ENCODE measurements at regions not wholly inside any gene's neighbourhood (a gene's known extent, or its start where the extent isn't known, plus 50 kb on each side); places are given as distances from the start of the nearest gene placed in this dataset.

DNA sequence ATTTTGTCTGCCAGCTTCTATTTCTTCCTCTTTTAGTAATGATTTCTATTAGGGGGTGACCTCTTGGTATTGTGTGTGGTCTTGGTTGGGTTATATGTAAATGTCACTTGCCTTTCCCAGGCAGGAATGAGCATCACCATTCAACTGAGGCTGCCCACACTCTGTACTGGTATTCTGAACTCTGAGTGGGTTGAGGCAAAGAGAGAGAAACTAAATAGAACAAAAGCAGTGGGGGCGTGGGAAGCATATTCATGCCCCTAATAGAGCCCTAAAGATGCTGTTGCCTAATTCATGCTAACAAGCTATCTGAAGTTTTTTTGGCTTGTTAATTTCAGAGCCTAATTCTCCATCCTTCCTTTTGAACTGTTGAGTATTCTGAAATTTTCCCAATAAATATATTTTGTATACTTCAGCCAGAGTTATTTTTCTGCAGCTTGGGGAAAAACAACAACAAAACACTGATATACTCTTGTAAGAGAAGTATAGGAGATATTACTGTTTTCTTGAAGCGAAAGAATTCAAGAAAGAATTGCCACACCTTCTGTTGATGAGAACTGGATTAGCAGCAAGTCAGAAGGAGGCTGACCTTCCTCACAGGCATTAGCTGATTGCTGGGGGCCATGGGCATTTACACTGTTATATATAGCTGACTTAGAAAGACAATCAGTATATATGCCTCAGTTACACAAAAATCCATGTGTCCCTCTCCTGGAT is 315.8 kb upstream of the KLF12 start:
- no peak for DNase-seq

DNA sequence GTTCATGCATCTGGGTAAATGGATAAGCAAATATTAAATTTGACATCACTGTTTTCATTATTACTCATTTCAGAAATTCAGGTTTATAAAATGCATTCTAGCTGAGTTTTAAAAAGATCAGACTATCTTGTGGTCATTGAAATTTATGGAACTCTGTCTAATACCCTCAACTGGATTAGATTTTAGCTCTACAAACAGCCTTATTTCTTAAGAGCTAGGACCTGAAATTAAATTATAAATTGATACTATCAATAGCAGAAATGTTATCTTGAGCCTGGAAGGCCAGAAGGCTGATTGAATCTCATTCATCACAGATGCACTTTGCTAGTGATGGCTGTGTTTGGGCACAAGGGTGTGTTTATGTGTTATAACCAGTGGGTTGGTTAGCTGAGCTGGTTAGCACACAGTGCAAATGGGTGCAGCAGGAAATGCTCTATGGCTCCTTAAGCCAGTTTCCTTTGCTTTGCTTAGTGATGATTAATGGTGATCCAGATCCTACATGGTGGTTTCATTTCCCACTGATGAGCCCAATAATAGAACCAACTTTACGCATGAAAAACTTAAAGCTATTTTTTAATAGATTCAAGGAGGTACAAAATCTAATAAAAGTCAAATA is 310.8 kb upstream of the KLF12 start:
- no peak for DNase-seq

DNA sequence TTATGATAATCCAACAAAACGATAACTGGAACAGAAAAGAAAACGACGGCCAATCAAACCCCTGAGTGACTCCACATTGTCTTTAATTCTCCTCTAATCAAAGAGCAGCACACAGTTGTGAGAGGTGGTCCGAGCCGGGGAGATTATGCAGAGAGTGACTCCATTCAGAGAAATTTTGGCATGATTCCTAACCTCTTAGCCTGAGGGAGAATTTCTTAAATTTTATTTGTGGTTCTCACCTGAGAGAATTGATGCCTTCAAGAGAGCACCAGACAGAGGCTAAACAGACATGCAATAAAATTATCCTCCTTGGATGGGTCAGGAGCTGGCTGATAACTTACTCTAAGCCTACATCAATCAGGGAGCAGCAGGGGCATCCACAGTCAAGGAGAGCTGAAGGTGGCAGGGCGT is 310.0 kb upstream of the KLF12 start:
- no peak for DNase-seq

DNA sequence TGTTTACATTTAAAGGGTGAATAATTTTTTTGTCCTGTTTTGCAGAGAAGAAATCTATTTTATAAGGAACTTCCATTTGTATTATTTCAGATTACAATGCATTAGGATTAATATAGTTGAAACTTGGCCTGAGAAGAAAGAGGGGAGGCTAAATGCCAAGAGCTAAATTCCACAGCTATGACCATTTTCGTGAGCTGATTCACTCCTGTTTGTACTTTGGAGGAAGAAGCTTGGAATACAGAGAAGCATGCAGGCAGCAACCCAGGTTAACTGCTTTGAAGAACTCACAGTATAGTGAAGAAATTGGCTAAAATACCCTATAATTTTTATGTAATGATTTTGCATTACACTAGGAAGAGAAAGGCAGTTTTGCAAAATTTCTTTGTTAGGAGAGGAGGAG is 309.4 kb upstream of the KLF12 start:
- no peak for DNase-seq

DNA sequence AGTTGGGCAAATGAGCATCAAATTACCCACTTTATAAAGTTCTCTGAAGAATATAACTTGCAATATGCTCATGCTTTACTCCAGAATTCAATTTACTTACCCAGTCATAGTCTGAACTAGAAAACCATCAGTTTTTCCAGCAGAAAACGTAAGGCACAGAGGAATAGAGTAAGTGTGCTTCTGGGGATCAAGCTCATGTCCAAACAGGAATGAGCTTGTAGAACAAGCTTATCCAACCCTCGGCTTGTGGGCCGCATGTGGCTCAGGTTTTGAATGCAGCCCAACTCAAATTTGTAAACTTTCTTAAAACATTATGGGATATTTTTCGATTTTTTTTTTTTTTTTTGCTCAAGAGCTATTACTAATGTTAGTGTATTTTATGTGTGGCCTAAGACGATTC is 308.5 kb upstream of the KLF12 start:
- no peak for DNase-seq

DNA sequence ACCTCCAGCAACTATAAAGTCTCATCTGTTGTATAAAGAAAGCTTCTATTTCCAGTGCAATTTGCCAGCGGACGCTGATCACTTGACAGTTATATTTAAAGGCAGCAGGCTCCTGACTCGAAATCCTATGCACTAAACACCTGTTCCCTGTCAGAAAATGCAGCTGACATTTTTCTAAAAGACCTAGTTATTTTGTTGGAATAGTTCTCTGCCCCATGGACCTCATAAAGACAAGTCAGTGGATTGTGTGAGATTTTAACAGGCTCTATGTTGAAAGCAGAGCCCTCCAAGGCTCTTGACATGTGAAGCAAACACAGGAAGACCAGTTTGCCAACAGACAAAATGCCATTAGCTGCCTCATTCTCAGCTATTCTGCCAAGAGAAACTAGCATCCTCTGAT is 304.7 kb upstream of the KLF12 start:
- no peak for DNase-seq

DNA sequence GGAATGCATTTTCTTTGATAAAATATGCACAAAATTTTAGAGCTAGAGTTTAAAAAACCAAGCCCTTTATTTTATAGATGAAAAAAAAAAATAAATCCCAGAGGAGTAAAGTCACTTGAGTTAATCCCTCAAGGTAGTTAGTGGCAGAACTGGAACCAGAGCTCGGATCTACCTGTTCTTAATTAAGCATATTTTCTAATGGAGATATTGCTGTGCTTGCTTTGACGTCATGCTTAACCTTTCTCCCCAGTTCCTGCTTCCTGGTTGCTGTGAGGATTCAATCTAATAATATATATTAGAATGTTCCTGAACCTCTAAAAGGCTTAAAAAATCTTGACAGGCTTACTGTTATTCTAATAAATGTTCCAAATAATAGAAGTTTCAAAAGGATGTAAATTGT is 300.6 kb upstream of the KLF12 start:
- DNase-seq, result no peak

DNA sequence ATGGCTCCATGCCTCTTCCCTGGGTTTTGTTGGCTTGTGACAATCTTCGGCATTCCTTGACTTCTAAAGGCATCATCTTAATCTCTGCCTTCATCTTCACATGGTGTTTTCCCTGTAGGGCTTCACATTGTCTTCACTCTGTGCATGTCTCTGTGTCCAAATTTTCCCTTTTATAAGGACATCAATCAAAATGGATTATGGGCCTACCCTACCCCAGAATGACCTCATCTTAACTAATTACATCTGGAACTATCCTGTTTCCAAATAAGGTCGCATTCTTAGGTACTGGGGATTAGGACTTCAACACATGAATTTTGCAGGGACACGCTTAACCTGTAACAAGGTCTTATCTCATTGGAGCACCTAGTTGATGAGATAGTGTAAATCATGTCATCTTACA is 290.3 kb upstream of the KLF12 start:
- DNase-seq, result no peak

DNA sequence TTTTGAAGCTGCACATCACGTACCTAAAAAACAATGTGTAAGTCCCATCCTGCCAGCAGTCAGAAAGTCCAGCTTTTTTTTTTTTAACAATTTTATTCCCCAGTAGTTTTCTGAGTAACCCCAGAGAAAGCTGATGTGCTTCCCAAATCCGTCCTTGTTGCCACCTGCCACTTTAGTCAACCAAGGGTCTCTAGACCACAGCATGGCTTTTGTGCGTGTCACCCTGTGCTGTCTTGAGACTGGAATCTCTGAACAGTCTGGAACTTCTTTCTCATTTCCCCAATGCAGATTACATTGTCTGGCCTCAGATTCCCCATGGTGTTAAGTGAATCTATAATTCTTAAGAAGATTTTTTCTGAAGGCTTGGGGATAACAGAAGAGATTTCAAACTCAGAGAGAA is 289.2 kb upstream of the KLF12 start:
- DNase-seq, result no peak

DNA sequence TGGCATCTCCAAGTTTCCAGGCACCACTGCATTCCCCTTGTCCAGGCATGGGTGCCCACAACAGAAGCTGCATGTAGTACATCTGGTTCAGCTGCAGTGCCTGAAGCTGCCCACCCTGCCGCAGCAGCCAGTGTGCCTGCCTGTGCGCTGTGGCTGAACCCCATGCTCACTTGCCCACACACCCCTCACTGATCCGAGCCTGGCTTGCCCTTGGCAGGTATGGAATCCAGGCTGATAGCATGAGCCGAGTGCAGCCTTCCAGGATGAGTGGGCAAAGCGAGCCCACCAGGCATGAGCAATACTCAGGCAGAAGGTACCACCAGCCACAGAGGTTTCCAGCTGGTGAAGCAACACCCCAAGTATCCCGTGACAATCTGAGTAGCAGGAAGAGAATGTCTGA is 280.3 kb upstream of the KLF12 start:
- no peak for DNase-seq

DNA sequence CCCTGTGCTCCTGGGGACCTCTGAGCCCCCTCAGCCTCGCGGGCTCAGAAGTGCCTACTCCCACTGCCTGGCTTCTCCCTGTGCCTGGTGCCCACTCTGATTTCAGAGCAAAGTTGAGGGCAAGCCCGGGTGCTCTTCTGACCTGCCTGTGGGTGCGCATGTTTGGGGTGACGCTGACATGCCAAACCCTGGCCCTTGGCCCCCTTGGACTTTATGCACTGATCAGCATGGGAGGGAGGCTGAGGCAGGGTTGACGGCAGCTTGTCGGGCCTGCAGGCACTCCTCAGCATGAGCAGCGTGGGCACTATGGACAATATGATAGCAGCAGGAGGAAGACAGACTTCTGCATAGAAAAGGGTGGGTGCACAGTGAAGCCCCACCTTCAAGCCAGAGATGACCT is 279.3 kb upstream of the KLF12 start:
- DNase-seq, result no peak

DNA sequence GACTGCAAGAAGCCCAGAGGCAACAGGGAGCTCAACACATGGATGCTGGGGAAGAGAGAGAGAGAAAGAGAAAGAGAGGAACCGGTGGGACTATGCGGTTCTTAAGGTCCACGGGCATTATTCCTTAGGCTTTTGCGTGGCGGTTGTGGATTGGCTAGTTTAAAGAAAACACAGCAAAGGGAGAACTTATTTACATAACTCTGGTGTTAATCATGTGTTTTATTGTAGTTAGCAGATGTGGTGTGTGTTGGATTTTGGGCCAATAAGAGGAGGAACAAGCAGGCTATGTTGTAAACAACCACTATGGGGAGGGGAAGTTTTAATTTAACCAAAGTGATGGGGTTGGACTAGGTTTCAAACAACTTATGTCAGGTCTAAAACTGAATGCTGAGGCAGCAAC is 275.3 kb upstream of the KLF12 start:
- DNase-seq, result no peak

DNA sequence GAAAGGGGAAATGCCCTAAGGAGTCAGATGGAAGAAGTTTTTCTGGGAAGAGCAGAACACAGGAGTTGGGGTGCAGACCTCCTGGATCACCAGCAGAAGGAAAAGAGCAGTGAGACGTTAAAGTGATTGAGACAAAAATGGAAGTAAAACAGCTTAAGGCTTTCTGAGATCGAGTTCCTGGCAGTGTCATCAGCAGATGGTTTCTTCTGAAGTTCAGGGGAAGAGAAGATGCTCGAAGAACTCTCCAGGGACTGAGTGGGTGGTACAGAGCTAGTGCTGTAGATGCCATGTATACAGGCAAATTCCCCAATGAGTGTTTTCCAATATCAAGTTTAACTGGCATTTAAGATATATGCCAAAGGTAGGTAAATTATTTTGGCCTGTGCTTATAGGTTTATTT is 272.2 kb upstream of the KLF12 start:
- no peak for DNase-seq

DNA sequence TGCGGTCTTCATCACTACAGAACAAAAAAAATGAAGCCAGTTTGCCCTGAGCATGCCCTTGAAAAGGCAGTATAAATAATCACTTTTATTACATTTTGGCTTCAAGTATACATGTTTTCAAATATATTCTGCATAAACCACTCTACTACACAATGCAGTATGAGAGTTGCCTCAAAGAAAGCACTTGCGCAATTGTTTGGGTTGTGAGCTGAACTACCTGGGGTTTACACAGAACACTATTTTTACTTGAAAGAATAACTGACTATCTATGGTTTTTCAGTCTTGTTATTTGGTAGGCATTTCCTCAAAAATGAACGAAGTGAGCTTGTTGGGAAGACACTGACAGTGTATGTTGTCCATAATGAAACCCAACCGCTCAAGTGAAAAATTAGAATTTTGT is 264.4 kb upstream of the KLF12 start:
- DNase-seq, result no peak

DNA sequence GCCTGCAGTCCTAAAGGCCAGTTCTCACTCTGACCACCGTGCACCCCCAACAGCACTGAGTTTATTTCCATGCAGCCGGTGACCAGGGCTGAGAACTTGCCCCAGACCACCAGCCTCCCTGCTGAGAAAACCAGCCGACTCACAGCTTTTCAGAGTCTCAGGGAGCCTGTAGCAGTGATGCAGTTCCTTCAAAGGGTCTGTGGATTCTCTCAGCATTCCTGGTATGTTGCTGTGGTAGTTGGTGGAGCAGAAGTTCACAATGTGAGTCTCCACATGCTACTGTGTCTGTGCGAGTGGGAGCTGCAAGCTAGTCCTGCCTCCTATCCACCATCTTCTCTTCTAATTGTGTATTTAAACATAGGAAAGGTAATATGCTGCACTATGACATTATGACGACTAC is 254.9 kb upstream of the KLF12 start:
- no peak for DNase-seq

DNA sequence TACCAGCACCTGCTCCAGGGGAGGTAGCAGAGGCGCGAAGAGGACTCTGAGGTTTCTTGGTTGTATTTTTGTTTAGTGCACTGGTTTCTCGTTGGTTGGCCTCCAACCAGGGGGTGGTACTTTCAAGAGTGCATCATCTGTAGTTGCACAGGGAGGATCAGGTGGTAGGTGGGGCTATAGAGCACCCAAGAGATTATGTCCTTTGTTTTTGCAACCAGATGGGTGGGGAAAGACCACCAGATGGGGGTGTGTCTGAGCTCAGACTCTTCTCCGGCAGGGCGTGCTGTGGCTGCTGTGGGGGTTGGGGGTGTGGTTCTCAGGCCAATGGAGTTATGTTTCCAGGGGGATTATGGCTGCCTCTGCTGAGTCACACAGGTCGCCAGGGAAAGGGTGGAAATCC is 254.4 kb upstream of the KLF12 start:
- no peak for DNase-seq

DNA sequence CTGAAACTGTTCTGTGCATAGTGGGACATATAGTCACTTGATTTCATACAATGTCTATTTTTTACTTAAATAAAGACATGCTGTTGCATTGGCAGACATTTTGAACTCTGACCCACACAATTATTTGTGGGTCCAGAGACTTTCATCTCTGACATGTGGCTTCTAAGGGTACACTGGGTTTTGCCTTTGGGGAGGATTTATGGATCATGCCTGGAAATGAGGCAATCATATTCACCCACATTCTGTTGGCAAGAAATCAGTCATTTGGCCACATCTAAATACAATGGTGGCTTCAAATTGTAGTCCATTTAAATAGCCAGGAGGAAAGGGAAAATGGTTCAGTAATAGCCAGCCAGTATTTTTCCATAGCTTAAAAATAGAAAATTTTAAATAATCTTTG is 238.3 kb upstream of the KLF12 start:
- no peak for DNase-seq

DNA sequence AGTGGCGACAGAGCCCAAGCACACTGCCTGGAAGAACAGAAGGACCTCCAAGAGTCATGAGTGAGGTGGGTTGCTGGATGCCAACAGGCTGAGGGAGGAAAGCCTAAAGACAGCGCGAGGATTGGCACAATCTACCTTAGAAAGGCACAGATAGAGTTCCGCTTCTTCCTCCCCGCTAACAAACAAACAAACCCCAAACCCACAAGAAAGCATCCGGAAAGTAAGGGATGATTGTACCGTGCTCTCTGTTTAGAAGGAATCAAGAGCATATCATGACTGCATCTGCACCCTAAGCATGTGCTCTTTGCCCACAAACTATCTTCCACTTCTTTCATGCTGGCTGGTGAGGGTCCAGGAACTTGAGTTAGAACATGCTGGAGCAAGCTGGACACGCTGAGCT is 233.0 kb upstream of the KLF12 start:
- DNase-seq, result no peak

DNA sequence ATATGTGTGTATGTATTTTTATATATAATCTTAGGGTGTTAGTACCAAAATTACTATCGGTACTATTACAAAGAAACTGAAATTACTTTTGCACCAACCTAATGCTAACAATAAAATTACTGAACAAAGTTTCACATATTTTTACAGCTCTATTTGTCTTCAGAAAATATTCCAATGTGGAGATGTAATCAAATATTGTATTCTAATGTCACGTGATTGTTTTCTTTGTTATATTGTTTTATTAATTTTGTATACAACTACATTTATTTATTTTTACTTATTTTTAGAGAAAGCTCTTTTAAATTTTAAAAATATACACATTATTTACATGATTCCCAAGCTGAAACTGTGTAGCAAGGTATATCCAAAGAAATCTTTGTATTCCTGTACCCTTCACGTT is 227.1 kb upstream of the KLF12 start:
- no peak for DNase-seq

DNA sequence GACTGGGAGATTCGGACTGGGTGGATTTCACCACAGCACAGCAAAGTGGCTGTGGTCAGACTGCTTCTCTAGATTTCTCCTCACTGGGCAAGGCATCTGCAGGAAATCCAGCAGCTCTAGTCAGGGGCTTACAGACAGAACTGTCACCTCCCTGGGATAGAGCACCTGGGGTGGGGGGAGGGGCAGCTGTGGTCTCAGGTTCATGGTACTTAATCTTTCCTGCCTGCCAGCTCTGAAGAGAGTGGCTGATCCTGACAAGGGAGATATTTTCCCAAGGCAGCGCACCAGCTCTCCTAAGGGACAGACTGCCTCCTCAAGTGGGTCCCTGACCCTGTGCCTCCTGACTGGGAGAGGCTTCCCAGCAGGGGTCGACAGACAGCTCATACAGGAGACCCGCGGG is 212.8 kb upstream of the KLF12 start:
- DNase-seq, result no peak

DNA sequence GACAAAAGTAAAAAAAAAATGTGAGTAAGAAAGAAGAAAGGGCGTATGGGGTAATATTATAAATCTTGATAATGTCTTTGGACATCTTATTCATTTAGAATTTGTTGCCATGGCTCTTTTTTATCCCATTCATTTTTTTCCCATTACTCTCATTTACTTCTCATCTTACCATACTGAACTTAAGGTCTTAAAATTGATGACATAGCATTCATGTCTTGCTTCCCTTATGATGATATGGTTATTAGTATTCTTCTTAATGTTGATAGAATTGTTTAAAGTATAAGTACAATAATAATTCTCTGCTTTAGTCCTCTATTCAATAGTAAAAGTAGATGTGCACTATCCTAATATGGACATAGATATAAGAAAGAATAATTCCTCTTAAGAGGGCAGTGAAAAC is 204.1 kb upstream of the KLF12 start:
- no peak for DNase-seq

DNA sequence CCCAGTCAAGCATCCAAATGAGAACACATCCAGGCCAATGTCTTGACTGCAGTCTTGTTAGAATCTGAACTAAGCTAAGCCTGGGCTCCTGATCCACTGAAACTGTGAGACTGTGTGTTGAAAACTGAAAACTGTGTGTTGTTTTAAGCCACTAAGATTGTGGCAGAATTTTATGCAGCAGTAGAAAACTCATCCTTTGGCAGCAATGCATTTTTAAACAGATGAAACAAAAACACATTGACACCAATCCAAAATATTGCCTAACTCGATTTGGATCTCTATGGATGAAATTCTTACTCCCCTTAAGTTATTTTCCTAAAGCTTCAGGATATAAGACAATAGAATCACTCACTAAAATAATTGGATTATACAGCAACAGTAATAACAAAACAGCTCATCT is 202.3 kb upstream of the KLF12 start:
- DNase-seq, result no peak

DNA sequence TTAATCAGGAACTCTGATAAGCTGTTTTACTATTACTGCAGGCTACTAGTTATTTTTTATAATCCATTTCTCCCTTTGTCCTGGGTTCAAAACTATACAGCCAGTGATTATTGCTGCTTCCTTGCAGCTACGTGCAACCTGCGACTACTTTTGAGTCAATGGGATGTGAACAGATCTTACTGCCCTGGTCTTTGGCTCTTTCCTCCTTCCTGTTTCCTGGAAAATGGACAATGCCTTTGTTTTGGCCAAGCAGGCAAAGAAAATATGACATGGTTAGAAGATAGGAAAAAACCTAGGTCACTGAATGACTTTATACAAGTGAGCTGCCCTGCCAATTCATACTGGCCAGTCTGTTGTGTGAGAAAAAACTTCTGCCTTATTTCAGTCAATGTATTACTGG is 201.2 kb upstream of the KLF12 start:
- no peak for DNase-seq

DNA sequence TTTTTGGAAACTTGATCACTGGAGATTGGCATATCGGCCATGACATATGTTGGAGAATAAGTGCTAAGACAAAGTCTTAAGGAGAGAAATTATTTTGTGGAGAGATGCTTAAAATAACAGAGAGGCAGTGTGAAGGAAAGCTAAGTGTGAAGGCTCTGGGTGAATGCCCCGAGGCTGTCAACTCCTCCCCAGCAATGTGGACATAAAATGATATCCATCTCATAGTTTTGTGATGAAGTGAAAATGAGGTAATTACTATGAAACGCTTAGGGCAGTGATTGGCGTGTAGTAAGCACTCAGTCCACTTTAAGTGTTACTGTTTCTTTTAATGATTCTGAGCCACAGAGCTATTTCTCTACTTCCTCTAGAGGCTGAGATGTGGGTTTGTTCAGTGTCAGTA is 195.8 kb upstream of the KLF12 start:
- DNase-seq, result no peak

DNA sequence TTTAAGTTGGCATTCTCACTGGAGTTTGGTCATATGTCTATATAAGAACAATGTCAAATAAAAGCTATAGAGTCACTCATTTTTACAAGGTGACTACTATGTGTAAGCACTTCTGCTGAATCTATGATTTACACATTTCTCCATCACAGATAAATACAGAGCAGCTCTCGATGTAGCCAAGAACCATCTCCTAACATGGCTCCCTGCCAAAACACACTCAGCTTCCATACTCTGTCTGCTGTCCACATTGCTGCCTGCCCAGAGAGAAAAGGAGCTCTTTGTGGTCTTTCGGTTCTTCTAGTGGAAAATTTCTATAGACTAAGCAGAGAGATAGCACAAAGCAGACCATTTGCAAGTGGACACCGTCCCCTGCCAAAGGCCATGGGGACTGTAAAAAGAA is 190.9 kb upstream of the KLF12 start:
- DNase-seq, result no peak
